ENCODE measurements at regions not wholly inside any gene's neighbourhood (a gene's known extent, or its start where the extent isn't known, plus 50 kb on each side); places are given as distances from the start of the nearest gene placed in this dataset.

DNA sequence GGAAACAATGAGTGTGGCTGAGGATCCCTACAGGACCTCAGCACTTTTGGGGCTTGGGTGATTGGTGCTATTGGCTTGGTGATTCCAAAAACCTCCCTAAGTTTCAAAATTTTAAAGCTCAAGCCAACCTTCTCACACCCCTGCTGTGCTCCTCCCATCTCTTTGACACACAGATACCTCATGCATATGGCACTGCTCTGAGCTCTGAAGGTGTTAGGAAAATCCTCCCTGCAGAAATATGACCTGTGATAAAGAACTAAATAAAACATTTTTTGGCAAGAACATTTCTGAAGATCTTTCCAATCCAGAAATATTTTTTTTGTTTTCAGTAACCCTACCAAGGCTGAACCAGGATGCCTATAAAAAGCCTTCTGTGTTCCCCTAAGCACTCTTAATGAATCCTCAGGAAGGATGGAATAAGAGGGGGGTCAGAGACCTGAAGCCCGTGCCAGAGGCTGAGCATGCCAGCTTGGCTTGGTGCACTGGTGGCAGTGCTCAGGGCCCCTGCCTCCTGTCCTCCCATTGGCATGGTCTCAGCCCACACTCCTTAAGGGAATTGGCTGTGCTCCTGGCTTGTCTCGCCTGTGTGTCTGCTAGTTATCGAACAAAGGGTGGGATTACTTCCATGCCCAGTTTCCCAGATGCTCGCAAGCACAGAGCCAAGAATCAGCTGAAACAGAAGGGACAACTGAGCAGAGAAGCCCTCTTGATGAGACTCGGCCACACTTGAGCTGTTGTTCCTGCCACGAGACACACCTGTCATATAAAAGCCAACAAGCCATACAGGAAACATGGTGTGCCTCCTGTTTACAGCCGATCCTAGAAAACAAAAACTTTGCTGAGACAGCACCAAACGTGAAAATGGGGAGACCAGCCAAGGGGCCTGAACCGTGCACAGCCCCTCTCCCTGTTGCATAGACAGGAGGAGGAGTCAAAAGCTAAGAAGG is 132.7 kb upstream of the EEA1 start:
- TF ChIP-seq, protein P1, sequence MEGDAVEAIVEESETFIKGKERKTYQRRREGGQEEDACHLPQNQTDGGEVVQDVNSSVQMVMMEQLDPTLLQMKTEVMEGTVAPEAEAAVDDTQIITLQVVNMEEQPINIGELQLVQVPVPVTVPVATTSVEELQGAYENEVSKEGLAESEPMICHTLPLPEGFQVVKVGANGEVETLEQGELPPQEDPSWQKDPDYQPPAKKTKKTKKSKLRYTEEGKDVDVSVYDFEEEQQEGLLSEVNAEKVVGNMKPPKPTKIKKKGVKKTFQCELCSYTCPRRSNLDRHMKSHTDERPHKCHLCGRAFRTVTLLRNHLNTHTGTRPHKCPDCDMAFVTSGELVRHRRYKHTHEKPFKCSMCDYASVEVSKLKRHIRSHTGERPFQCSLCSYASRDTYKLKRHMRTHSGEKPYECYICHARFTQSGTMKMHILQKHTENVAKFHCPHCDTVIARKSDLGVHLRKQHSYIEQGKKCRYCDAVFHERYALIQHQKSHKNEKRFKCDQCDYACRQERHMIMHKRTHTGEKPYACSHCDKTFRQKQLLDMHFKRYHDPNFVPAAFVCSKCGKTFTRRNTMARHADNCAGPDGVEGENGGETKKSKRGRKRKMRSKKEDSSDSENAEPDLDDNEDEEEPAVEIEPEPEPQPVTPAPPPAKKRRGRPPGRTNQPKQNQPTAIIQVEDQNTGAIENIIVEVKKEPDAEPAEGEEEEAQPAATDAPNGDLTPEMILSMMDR (conservative IDR thresholded peaks at IDR 0.05; ENCODE audit: low read length), result no peak
- TF ChIP-seq EZH2phosphoT487 (IDR thresholded peaks at IDR 0.05; ENCODE audit: borderline replicate concordance), result no peak
